ENCODE measurements at regions not wholly inside any gene's neighbourhood (a gene's known extent, or its start where the extent isn't known, plus 50 kb on each side); places are given as distances from the start of the nearest gene placed in this dataset.
A peak's percentile ranks its signal among the peaks of the same experiment; 100 is the strongest.
"Not testable (repeated sequence)": the region's sequence is repeated elsewhere in the genome, so short reads cannot be mapped to it uniquely, and the experiment has no call there.

GRCh38 chr5:77866198-77866597 lies 90.1 kb upstream of the TBCA start:
- ATAC-seq: no peak
- no peak for DNase-seq
- Histone ChIP-seq H3K27ac (no peak overlapping the region), H3K4me1 (peaks cover 0 to 15% of the 10 kb centered on the region in 2 donors), H3K27me3 (no peaks in the 10 kb centered on the region), H3K9me3 (no peaks in the 10 kb centered on the region), H3K4me3 (no peak overlapping the region), H3K36me3 (no peaks in the 10 kb centered on the region)
- intact Hi-C loops (cut with DNase I): no loop called here
- no peak for TF ChIP-seq CTCF (IDR thresholded peaks at IDR 0.05)

- peak overlapping the region in 1 of 2 donors; percentile 23 for H3K27ac ChIP-seq
- H3K4me3 ChIP-seq: no peak overlapping the region
- no peaks in the 10 kb centered on the region for H3K36me3 ChIP-seq
- H3K27me3 ChIP-seq: no peaks in the 10 kb centered on the region
- DNase-seq: peak in 2 of 4 donors; percentile 65 to 83
- TF ChIP-seq CTCF (IDR thresholded peaks at IDR 0.05): no peak
- peak; percentile 71 for ATAC-seq
- H3K9me3 ChIP-seq: no peaks in the 10 kb centered on the region
- intact Hi-C loops (cut with DNase I): no loop called here
- H3K4me1 ChIP-seq: peaks cover 0 to 15% of the 10 kb centered on the region in 2 donors
Measured at GRCh38 chr5:77864997-77865396, 88.9 kb upstream of the TBCA start.

GRCh38 chr5:77863181-77863580 lies 87.0 kb upstream of the TBCA start:
- no peak overlapping the region for H3K4me3 ChIP-seq
- DNase-seq: no peak
- H3K4me1 ChIP-seq: peaks cover 0 to 15% of the 10 kb centered on the region in 2 donors
- no peak for ATAC-seq
- no peak for TF ChIP-seq CTCF (IDR thresholded peaks at IDR 0.05)
- no peaks in the 10 kb centered on the region for H3K36me3 ChIP-seq
- intact Hi-C loops (cut with DNase I): no loop called here
- no peak overlapping the region for H3K27ac ChIP-seq
- H3K9me3 ChIP-seq: no peaks in the 10 kb centered on the region
- H3K27me3 ChIP-seq: no peaks in the 10 kb centered on the region

- no peak for TF ChIP-seq CTCF (IDR thresholded peaks at IDR 0.05)
- H3K27me3 ChIP-seq: no peaks in the 10 kb centered on the region
- intact Hi-C loops (cut with DNase I): no loop called here
- H3K9me3 ChIP-seq: no peaks in the 10 kb centered on the region
- H3K4me1 ChIP-seq: peaks cover 0 to 15% of the 10 kb centered on the region in 2 donors
- H3K36me3 ChIP-seq: no peaks in the 10 kb centered on the region
- no peak for DNase-seq
- ATAC-seq: no peak
- H3K27ac ChIP-seq: no peak overlapping the region
- H3K4me3 ChIP-seq: no peak overlapping the region
Measured at GRCh38 chr5:77861576-77861975, 85.4 kb upstream of the TBCA start.

- H3K36me3 ChIP-seq: no peaks in the 10 kb centered on the region
- H3K27me3 ChIP-seq: peaks cover 2 to 21% of the 10 kb centered on the region in 2 donors
- H3K27ac ChIP-seq: no peak overlapping the region
- ATAC-seq: no peak
- intact Hi-C loops (cut with DNase I): no loop called here
- H3K4me3 ChIP-seq: no peak overlapping the region
- TF ChIP-seq CTCF (IDR thresholded peaks at IDR 0.05): no peak
- H3K9me3 ChIP-seq: no peaks in the 10 kb centered on the region
- no peaks in the 10 kb centered on the region for H3K4me1 ChIP-seq
- DNase-seq: no peak
Measured at GRCh38 chr5:77859306-77859705, 83.2 kb upstream of the TBCA start.

- H3K4me1 ChIP-seq; H3K4me3 ChIP-seq; H3K27ac ChIP-seq; H3K9me3 ChIP-seq; DNase-seq; ATAC-seq; H3K36me3 ChIP-seq; intact Hi-C loops (cut with DNase I): not testable (repeated sequence)
- H3K27me3 ChIP-seq: peaks cover 4 to 27% of the 10 kb centered on the region in 2 donors
Measured at GRCh38 chr5:77858678-77859077, 82.5 kb upstream of the TBCA start.
